Lower lobe of right lung (tissue), 2 donors: ENCODE measurements at regions not wholly inside any gene's neighbourhood (a gene's known extent, or its start where the extent isn't known, plus 50 kb on each side); places are given as distances from the start of the nearest gene placed in this dataset.
"Not testable (repeated sequence)": the region's sequence is repeated elsewhere in the genome, so short reads cannot be mapped to it uniquely, and the experiment has no call there.

Experiments used
- ATAC-seq, 2 donors: fragments of 200-7000 bp; cut with Tn5 transposase; one replicate each; pipeline ENCODE4 v1.9.1; 2020 to 2022; ENCODE audit warnings: mild to moderate bottlenecking in 2 of 2, moderate library complexity in 2 of 2
- DNase-seq: peaks from one replicate; pipeline ENCODE4 v3.0.0-alpha.2; 2020
- H3K27ac ChIP-seq: fragments of 200-600 bp; one replicate; pipeline ENCODE4 v1.8.0; 2022
- H3K27me3 ChIP-seq: fragments of 200-600 bp; one replicate; pipeline ENCODE4 v1.8.0; 2022; ENCODE audit warnings: low read depth
- H3K36me3 ChIP-seq: fragments of 200-600 bp; one replicate; pipeline ENCODE4 v1.8.0; 2022; ENCODE audit warnings: mild to moderate bottlenecking
- H3K4me1 ChIP-seq: fragments of 200-600 bp; one replicate; pipeline ENCODE4 v1.8.0; 2022
- H3K4me3 ChIP-seq: fragments of 200-600 bp; one replicate; pipeline ENCODE4 v1.8.0; 2022; ENCODE audit warnings: mild to moderate bottlenecking
- H3K9me3 ChIP-seq: fragments of 200-600 bp; one replicate; pipeline ENCODE4 v1.8.0; 2022
- intact Hi-C: fragments of 100-400 bp; cut with DNase I; formaldehyde crosslinking; loops from one replicate; pipeline ENCODE4 v1.11.0; 2022
- TF ChIP-seq, protein P1 (sequence below): fragments of 200-600 bp; IDR thresholded peaks from one replicate; pipeline ENCODE4 v1.8.0; 2022; ENCODE audit warnings: antibody characterized with exemption, mild to moderate bottlenecking
- donor health status: DM: no; HTN: yes; CAD: no; lungs with severe emphysema.

DNA sequence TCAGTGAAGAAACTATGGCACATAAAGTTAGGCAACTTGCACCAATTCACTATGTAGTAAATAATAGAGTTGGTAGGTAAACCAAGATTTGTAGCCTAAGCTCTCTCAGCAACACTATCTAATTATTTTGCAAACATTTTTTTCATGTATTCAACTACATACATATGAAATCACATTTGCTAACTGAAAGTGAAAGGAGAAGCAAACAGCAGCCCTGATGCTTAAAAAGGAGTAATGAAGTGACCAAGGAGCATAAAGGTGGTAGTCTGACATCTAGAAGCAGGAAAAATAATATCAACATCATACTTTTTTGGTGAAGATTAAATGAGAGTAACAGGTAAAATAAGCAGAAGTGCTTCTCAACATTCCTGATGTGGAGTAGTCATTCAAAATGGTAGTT is 603.7 kb downstream of the GRXCR1 start:
- no peaks in the 10 kb centered on the region for H3K27me3 ChIP-seq
- no peaks in the 10 kb centered on the region for H3K36me3 ChIP-seq
- H3K4me3 ChIP-seq = no peak overlapping the region
- H3K9me3 ChIP-seq = no peaks in the 10 kb centered on the region
- H3K4me1 ChIP-seq = no peaks in the 10 kb centered on the region
- no peak for ATAC-seq
- H3K27ac ChIP-seq = no peak overlapping the region
- intact Hi-C loops = no loop called here
- DNase-seq = no peak
- TF ChIP-seq, protein P1, sequence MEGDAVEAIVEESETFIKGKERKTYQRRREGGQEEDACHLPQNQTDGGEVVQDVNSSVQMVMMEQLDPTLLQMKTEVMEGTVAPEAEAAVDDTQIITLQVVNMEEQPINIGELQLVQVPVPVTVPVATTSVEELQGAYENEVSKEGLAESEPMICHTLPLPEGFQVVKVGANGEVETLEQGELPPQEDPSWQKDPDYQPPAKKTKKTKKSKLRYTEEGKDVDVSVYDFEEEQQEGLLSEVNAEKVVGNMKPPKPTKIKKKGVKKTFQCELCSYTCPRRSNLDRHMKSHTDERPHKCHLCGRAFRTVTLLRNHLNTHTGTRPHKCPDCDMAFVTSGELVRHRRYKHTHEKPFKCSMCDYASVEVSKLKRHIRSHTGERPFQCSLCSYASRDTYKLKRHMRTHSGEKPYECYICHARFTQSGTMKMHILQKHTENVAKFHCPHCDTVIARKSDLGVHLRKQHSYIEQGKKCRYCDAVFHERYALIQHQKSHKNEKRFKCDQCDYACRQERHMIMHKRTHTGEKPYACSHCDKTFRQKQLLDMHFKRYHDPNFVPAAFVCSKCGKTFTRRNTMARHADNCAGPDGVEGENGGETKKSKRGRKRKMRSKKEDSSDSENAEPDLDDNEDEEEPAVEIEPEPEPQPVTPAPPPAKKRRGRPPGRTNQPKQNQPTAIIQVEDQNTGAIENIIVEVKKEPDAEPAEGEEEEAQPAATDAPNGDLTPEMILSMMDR = no peak

DNA sequence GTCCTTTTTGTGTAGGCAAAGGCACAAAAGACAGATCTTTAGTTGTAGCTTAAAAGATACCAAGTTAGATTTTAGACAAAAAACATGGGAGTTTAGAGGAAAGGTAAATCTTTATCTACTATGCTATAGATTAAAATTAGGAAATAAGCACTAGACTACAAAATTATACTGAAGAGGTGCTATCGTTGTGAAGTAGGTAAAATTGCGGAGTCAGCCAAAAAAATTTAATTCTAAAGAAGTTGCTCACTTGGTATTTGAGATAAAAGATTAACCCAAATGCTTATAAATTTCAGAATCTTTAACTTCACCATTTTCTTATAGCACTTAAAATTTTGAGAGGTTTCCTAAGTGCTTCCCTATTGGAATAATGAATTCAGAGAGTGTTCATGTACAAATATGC is 604.1 kb downstream of the GRXCR1 start:
- Histone ChIP-seq H3K36me3 (no peaks in the 10 kb centered on the region), H3K9me3 (no peaks in the 10 kb centered on the region), H3K27ac (no peak overlapping the region), H3K4me1 (no peaks in the 10 kb centered on the region), H3K4me3 (no peak overlapping the region), H3K27me3 (no peaks in the 10 kb centered on the region)
- no peak for DNase-seq
- no peak for ATAC-seq
- intact Hi-C loops = no loop called here
- TF ChIP-seq, protein P1 = no peak

DNA sequence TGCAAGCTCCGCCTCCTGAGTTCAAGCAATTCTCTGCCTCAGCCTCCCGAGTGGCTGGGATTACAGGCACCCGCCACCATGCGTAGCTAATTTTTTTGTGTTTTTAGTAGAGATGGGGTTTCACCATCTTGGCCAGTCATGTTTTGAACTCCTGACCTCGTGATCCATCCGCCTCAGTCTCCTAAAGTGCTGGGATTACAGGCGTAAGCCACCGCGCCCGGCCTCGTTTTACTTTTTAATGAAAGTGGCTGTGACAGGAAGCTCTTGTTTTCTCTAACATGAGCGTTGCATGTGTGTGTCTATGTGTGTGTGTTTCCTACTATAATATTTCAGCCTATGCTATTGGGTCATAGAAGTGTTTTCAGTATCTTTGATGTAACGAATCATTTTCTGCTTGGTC is 613.3 kb downstream of the GRXCR1 start:
- ATAC-seq, H3K36me3 ChIP-seq, H3K27ac ChIP-seq, intact Hi-C loops, H3K27me3 ChIP-seq, H3K9me3 ChIP-seq, H3K4me3 ChIP-seq, DNase-seq, H3K4me1 ChIP-seq: not testable (repeated sequence)

DNA sequence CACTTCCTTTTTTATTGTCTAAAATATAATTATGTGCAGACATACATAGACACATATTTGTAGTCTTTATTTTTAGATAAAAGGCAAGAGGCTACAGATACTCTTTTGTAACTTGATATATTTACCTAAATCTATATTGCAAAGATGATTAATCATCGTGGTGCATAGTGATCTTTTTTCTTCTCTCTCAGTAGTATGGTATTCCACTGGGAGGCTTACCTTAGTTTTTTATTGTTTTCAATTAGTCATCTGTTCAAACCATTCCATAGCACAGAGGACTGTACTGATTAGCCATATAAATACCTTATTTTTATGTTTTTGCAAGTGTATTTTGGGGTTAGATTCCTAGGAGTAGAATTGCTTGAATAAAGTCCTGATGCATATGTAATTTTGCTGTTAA is 619.7 kb downstream of the GRXCR1 start:
- DNase-seq = no peak
- H3K27ac ChIP-seq = no peak overlapping the region
- no peaks in the 10 kb centered on the region for H3K9me3 ChIP-seq
- no peak for ATAC-seq
- H3K4me3 ChIP-seq = no peak overlapping the region
- no peaks in the 10 kb centered on the region for H3K36me3 ChIP-seq
- intact Hi-C loops = no loop called here
- H3K4me1 ChIP-seq = no peaks in the 10 kb centered on the region
- no peaks in the 10 kb centered on the region for H3K27me3 ChIP-seq
- TF ChIP-seq, protein P1 = no peak

DNA sequence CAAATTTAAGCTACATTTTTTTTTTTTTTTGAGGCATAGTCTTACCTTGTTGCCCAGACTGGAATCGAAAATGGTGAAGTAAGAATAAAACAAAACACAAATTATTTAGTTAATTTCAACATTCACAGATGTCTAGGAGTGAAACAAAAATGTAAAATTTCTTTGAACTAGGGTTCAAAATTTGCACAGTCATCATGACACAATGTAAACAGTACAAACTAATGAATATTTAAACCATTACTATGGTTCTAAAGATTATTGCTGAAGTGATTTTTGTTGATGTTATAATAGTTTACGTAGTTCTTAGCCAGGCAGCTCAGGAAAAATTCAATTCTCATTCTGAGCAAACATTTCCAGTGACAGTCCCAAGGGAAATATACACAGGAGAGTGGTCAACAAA is 633.1 kb downstream of the GRXCR1 start:
- no peak for ATAC-seq
- TF ChIP-seq, protein P1 = no peak

DNA sequence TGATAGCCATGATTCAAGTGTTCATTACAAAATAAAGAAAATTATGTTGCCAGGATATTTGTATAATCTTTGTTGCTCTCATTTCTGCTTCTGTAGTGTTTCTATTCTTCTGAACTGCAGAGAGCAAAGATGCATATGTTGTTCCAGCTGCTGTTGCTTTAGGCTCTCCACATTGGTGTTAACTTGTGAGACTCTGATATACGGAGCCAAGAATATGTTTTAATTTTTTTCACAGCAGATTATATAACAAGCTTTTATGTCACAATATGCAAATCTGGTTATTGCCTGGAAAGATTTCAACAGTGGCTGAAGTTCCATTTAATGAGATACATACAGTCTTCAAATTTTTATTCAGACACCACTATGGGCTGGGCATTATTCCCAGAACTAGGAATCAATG is 655.0 kb downstream of the GRXCR1 start:
- H3K27ac ChIP-seq = no peak overlapping the region
- TF ChIP-seq, protein P1 = no peak
- intact Hi-C loops = no loop called here
- no peak for DNase-seq
- H3K36me3 ChIP-seq = no peaks in the 10 kb centered on the region
- H3K4me1 ChIP-seq = no peaks in the 10 kb centered on the region
- no peaks in the 10 kb centered on the region for H3K27me3 ChIP-seq
- H3K4me3 ChIP-seq = no peak overlapping the region
- no peak for ATAC-seq
- no peaks in the 10 kb centered on the region for H3K9me3 ChIP-seq

More for the DNA sequence above, 633.1 kb downstream of the GRXCR1 start:
- DNase-seq = no peak
- Histone ChIP-seq H3K36me3 (no peaks in the 10 kb centered on the region), H3K27me3 (no peaks in the 10 kb centered on the region), H3K4me1 (no peaks in the 10 kb centered on the region), H3K4me3 (no peak overlapping the region), H3K9me3 (no peaks in the 10 kb centered on the region), H3K27ac (no peak overlapping the region)
- intact Hi-C loops = no loop called here
